Thoracic aorta (tissue), 2 donors: ENCODE measurements at regions not wholly inside any gene's neighbourhood (a gene's known extent, or its start where the extent isn't known, plus 50 kb on each side); places are given as distances from the start of the nearest gene placed in this dataset.
A peak's percentile ranks its signal among the peaks of the same experiment; 100 is the strongest.
"Not testable (repeated sequence)": the region's sequence is repeated elsewhere in the genome, so short reads cannot be mapped to it uniquely, and the experiment has no call there.

ENCODE experiments used
- ATAC-seq: fragments of 150-250 bp; one replicate; pipeline ENCODE4 v1.8.0; 2017; ENCODE audit warnings: low read depth; ENCODE audit not compliant: insufficient number of reproducible peaks, low FRiP score
- DNase-seq: peaks from one replicate; pipeline ENCODE4 v3.0.0-alpha.2; 2020; ENCODE audit warnings: low spot score
- H3K27ac ChIP-seq, 2 donors: fragments of 200-600 bp; sonication (generic); 1 replicate in 1 of 2; 2 replicates in 1 of 2; pipeline ENCODE4 v1.5.1; 2016; ENCODE audit warnings: mild to moderate bottlenecking in 2 of 2, moderate library complexity in 2 of 2
- H3K27me3 ChIP-seq: fragments of 200-600 bp; sonication (generic); replicated peaks from 2 replicates; pipeline ENCODE4 v1.6.0; 2016; ENCODE audit warnings: mild to moderate bottlenecking; ENCODE audit not compliant: insufficient read depth
- H3K36me3 ChIP-seq: fragments of 200-600 bp; sonication (generic); one replicate; pipeline ENCODE4 v1.5.1; 2016
- H3K4me1 ChIP-seq, 2 donors: fragments of 200-600 bp; sonication (generic); 1 replicate in 1 of 2; 2 replicates in 1 of 2; pipeline versions ENCODE4 v1.5.1 to v1.6.0; 2016; ENCODE audit warnings: low read depth in 2 of 2, mild to moderate bottlenecking in 1 of 2; ENCODE audit not compliant: control insufficient read depth in 1 of 2
- H3K4me3 ChIP-seq: fragments of 200-600 bp; sonication (generic); 2 replicates; pipeline ENCODE4 v1.5.1; 2016; ENCODE audit warnings: mild to moderate bottlenecking
- H3K9me3 ChIP-seq: fragments of 200-600 bp; sonication (generic); 2 replicates; pipeline ENCODE4 v1.5.1; 2016

DNA sequence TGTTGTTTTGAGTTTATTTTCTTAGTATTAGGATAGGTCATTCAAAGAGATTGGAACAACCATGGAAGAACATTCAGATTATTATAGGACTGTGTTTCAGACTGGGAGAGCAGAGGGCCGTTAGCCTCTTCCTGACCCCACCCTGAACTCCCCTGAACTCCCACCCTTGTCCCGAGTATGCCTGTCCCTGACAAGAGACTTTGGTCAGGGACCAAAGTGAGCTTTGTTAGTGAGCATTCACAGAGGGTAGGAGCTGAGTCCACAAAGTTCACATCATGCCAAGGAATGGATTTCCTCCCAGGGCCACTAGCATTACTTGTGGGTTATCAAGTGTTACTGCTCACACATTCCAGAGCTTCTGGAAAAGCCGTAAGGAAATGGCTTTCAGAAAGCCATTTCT lies 94.7 kb upstream of the IKBKE start:
- H3K36me3 ChIP-seq, H3K9me3 ChIP-seq, H3K4me1 ChIP-seq, H3K27me3 ChIP-seq, DNase-seq, H3K4me3 ChIP-seq, ATAC-seq: not testable (repeated sequence)
- H3K27ac ChIP-seq: peak overlapping the region in 1 of 2 donors; percentile 70

DNA sequence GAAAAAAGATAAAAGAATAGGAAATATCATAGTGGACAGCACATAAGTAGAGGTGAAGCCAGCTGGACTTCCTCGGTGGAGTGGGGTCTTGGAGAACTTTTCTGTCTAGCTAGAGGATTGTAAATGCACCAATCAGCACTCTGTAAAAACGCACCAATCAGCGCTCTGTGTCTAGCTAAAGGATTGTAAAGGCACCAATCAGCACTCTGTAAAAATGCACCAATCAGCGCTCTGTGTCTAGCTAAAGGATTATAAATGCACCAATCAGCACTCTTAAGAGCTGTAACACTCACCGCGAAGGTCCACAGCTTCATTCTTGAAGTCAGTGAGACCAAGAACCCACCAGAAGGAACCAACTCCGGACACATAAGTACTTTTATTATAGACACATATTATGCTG lies 91.8 kb upstream of the IKBKE start:
- ATAC-seq, H3K27ac ChIP-seq, H3K9me3 ChIP-seq, DNase-seq, H3K27me3 ChIP-seq, H3K36me3 ChIP-seq, H3K4me3 ChIP-seq, H3K4me1 ChIP-seq: not testable (repeated sequence)

DNA sequence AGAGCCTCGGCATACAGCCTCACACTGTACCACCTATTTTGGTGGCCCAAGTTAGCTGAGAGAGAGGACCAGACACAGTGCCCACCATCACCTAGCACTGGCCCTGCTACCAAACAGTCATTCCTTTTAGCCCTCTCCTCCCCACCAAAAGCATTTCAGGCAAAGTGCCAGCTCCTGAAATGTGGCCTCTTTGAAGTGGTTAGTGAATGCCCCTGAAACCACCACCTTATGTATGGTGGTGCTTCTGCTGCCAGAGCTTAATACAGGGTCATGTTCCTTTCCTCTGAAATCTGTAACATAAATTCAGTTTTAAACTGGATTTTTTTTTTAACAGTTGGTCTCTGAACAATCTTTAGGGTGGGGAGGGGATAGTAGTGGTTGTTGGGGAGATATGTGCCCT lies 91.0 kb upstream of the IKBKE start:
- not testable (repeated sequence) for DNase-seq, H3K4me3 ChIP-seq, H3K36me3 ChIP-seq, ATAC-seq, H3K9me3 ChIP-seq, H3K4me1 ChIP-seq, H3K27ac ChIP-seq, H3K27me3 ChIP-seq

DNA sequence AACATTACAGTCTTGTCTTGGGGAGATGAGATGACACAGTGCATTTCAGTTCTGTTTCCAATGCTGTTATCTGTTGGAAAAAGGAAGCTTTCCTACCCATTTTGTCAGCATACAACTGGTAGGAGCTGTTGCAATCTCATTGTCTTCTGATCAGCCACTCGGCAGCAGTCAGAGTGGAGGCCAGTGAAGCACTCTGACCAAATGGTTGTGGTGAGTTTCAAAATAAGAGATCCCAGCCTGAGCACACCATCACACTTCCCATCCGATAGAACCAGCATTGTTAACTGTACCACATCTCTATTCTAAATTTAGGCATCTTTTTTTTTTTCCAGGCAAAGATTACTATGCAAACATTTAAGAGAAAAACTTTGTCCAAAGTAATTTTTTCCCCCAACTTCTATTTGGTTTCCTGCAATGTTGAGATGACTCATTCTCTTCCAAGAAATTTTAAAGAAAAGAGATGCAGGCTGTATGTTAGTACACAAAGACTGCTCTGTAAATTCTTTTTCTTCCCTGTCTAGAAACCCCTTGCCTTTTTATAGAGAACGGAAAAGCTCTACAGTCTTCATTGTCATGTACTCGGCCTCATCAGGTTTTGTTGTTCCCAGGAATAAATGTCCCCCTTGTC lies 90.0 kb upstream of the IKBKE start:
- not testable (repeated sequence) for H3K36me3 ChIP-seq, H3K27me3 ChIP-seq, H3K4me3 ChIP-seq, ATAC-seq, H3K4me1 ChIP-seq, H3K9me3 ChIP-seq, DNase-seq, H3K27ac ChIP-seq

DNA sequence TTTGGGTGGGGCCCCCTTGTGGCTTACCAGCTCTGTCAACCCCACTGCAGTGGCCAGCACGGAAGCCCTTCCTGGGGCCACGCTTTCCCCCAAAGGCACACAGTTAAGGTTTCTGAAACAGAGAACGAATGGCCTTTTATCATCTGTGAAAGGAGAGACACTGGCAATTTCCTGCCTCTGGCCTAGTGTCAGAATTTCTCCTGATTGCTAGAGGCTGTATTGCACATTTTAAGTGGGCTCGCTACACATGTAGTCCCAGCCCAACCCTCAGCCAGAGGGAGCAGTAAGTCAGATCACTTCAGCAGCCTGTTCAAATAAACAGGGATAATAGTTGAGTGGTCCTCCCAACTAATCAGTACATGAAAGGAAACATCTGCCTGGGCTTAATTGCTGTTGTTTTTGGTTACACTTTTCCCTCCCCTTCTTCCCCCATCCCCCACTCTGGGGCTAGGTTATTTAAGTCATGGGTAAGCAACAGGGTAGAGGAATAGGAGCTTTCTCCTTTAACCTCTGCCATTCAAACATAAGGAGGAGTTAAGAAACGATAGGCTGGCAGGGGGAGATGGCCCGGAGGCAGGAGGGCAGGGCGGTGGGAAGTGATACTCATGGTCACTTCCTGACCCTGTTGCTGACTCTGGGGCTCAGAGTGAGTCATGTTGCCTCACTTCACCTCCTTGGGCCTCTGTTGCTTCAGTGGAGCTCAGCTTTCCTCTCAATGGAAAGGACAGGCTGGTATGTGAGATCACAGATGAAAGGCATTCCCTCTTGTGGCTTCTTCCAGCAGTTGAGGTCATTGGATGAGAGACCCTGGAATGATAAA lies 89.3 kb upstream of the IKBKE start:
- not testable (repeated sequence) for H3K36me3 ChIP-seq, ATAC-seq, DNase-seq, H3K27me3 ChIP-seq, H3K4me1 ChIP-seq, H3K27ac ChIP-seq, H3K9me3 ChIP-seq, H3K4me3 ChIP-seq

DNA sequence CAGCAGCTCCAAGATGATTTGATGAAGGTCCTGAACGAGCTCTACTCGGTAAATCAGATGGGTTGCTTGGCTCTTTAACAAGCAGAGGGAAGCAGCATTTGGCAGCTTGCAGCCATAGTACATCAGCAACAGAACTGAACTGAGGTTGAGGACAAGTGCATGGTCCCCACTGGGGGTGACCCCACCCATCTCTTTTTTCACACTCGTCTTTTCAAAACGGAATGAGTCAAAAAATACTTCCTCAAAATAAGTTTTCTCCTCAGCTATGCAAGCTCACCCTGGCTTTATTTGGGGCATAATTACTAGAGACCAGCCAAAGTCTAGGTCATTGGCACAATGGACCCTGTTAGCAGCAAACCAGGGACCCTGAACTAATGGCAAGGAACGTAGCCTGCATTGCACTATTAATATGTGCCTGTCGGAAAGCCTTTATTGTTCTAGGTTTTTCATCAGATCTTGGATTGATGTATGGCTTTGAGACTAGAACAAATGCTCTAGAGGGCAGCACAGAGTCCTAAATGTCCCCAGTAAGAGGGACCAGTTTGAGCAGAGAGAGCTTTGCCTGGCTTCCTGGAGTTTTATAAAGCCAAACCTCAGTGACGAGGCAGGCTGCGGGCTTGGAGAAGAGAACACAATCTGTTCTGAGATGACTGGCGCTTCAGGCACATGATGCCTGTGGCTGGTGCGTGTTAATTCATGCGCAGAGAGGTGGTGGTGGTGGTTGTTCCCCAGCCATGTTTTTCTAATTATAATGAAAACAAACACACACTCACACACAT lies 86.1 kb upstream of the IKBKE start:
- not testable (repeated sequence) for H3K36me3 ChIP-seq, H3K9me3 ChIP-seq, H3K4me3 ChIP-seq, H3K4me1 ChIP-seq, ATAC-seq, DNase-seq, H3K27me3 ChIP-seq, H3K27ac ChIP-seq

DNA sequence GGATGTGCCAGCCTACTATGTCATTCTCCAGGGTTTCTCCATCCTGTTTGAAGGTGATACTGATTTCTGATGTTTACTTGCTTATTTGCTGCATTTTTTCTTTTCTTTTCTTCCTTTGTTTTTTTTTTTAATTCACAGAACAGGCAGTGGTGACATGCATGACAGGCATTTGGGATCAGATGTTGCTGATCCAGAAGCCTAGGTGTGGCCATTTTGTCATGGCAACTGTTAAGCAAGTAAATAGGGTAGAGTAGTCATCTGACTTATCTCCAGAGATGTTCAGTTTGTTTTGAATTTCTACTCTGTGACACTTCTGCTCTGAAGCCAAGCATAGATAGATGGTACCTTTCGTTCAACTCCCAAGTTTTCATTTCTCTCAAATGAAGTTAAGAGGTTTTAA lies 85.4 kb upstream of the IKBKE start:
- DNase-seq, H3K4me1 ChIP-seq, H3K9me3 ChIP-seq, H3K4me3 ChIP-seq, H3K27ac ChIP-seq, H3K36me3 ChIP-seq, H3K27me3 ChIP-seq, ATAC-seq: not testable (repeated sequence)

DNA sequence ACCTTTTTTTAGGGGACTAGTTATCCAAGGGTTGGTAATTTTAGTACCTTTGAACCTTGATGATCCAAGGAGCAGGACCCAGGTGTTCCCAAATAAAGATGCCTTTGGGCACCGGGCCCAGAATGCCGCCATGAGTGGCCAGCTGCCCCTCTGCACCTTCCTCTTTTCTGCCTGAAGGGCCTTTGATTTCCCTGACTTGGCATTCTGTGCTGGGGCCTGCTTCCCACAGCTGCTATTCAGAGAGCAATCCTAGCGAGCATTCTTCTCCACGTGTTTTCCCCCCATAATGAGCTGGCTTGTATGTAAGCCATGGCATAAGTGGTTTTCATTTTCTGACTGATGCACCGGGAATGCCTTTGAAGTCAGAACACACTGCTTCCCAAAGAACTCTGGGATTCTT lies 82.6 kb upstream of the IKBKE start:
- not testable (repeated sequence) for H3K27me3 ChIP-seq, DNase-seq, ATAC-seq, H3K4me3 ChIP-seq, H3K27ac ChIP-seq, H3K4me1 ChIP-seq, H3K9me3 ChIP-seq, H3K36me3 ChIP-seq

DNA sequence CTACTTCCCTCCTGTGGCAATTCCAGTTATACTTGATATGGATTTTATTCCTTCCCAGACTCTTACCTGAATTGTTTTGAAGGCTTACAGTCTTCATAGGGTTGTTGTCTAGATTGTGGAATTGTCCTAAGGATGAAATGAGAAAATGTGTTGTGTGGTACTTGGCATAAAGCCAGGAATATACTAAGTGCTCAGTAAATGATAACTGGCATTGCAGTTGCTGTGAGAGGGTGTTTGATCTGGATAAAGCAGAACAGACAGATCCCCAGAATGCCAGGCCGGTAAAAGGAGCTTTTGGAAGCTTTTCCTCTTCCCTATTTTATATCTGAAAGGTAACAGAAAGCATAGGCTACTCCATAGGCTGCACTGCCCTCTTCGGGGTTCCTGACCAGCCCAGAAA lies 78.4 kb upstream of the IKBKE start:
- not testable (repeated sequence) for ATAC-seq, H3K27me3 ChIP-seq, H3K36me3 ChIP-seq, H3K4me1 ChIP-seq, H3K27ac ChIP-seq, DNase-seq, H3K4me3 ChIP-seq, H3K9me3 ChIP-seq

DNA sequence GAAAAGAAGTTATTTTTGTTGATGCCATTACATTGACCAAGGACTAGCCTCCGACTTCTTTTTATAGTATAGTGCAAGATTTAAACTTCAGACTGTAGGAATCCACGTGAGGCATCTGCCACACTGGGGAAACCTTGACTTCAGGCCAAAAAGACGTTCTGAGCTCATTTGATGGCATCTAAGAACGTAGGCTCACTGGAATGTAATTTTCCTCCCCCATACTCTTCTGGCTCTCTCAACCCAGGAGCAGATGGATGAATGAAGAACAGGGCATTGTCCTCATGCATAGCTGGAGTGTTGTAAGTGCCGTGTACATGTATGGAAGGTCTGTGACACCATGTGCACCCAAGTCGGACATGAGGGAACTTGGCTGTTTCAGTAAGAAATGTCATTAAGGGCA lies 72.8 kb upstream of the IKBKE start:
- not testable (repeated sequence) for H3K4me1 ChIP-seq, H3K4me3 ChIP-seq, H3K9me3 ChIP-seq, H3K36me3 ChIP-seq, ATAC-seq, H3K27ac ChIP-seq, DNase-seq, H3K27me3 ChIP-seq

DNA sequence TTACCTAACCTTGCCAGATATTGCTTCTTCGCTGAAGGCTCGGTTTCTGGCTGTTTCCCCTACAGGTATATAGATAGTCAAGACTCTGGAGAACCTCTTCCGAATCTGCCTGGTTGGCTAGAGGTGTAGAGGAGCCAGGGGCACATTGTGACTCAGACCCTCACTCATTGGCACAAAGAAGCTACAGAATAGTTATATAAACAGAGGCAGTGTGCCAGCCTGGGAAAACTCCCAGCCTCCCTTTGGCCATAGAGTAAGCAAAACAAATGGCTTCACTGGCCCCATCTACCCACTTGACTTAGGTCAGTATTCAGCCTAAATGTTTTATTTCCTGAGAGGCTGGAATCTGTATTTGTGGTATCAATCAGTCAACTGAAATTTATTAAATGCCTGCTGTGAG lies 72.0 kb upstream of the IKBKE start:
- H3K9me3 ChIP-seq, H3K36me3 ChIP-seq, H3K4me3 ChIP-seq, DNase-seq, ATAC-seq, H3K27ac ChIP-seq, H3K4me1 ChIP-seq, H3K27me3 ChIP-seq: not testable (repeated sequence)

DNA sequence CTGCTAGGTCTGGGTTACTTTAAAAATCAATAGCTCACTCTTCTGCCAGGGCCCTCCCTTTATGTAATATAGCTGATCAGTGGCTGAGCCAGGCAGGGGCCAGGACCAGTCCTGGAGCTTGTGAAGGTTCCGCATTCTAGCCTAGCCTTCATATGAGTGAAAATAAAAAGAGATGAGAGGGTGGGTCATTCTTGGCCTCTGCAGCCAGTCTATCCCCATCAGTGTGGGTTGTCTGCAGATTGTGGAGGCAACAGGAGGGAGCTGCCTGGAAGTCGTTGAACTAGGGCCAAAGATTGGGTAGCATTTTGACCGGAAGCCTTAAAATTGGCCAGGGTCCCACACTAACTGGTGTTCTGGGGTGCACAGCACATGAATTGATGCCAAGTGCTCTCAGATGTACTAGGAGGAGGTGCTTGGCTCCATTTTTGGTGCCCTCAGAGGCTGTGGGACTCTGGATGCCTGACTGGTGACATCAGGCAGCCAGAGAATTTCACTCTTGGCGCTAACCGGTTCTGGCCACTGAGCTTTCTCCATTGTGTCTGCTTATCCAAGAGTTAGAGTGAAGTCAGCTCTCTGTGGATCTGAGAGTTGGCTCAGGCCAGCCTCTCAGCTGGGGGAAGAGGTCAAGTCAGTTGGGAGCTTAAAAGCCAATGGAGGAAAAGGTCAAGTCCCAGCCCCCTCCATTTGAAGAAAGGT lies 66.5 kb upstream of the IKBKE start:
- H3K36me3 ChIP-seq, H3K4me3 ChIP-seq, H3K27me3 ChIP-seq, DNase-seq, H3K4me1 ChIP-seq, H3K27ac ChIP-seq, H3K9me3 ChIP-seq: not testable (repeated sequence)
- ATAC-seq: peak; percentile 90
